ENCODE measurements at regions not wholly inside any gene's neighbourhood (a gene's known extent, or its start where the extent isn't known, plus 50 kb on each side); places are given as distances from the start of the nearest gene placed in this dataset.

- TF ChIP-seq DR1 (CRISPR knock-in tag; IDR thresholded peaks at IDR 0.05), result no peak
- no peak for TF ChIP-seq HNRNPUL1 (IDR thresholded peaks at IDR 0.05; ENCODE audit: low read depth, low read length)
- TF ChIP-seq HCFC1 (IDR thresholded peaks at IDR 0.05; ENCODE audit: low read depth, low read length), result no peak
- TF ChIP-seq XRCC5 (optimal IDR thresholded peaks at IDR 0.05; ENCODE audit: low read length), result no peak
- TF ChIP-seq TOE1 (CRISPR knock-in tag; IDR thresholded peaks at IDR 0.05), result no peak
- no peak for TF ChIP-seq TERF1 (CRISPR knock-in tag; IDR thresholded peaks at IDR 0.05)
Observed at GRCh38 chr13:59394496-59394895, 769.2 kb downstream of the DIAPH3 start (continued).

GRCh38 chr13:59398127-59398526, 765.6 kb downstream of the DIAPH3 start:
- no TSS peak for BruUV-seq (replicated peaks)
- Histone ChIP-seq H3K27me3 (ENCODE audit: control insufficient read depth in 1 of 2, insufficient read depth in 2 of 2, low read length in 2 of 2) (no peaks in the 10 kb centered on the region), H3K79me2 (ENCODE audit: insufficient read depth, low read length) (no peaks in the 10 kb centered on the region), H3K9me3 (ENCODE audit: low read length) (no peaks in the 10 kb centered on the region), H3K36me3 (replicated peaks in 1 of 2; ENCODE audit: control insufficient read depth in 1 of 2, insufficient read depth in 2 of 2, low read length in 2 of 2) (no peaks in the 10 kb centered on the region), H3K4me2 (ENCODE audit: low read depth, low read length) (no peak overlapping the region), H2AFZ (ENCODE audit: low read length) (no peak overlapping the region), H4K20me1 (ENCODE audit: insufficient read depth, low read length) (no peaks in the 10 kb centered on the region), H3K4me3 (replicated peaks in 1 of 3; ENCODE audit: insufficient read depth in 1 of 3, low read depth in 2 of 3, low read length in 3 of 3) (no peak overlapping the region), H3K4me1 (ENCODE audit: insufficient read depth, low read length) (no peaks in the 10 kb centered on the region), H3K27ac (ENCODE audit: extremely low read length, insufficient read depth, low read length) (no peak overlapping the region), H3K9ac (ENCODE audit: insufficient read depth, low read depth, low read length) (no peak overlapping the region)
- FAIRE-seq, result no peak
- 0% methylated on average over 1 of the region's 3 CpGs for WGBS (ENCODE audit: low lambda C conversion rate)
- no peak for TF ChIP-seq PTBP1 (IDR thresholded peaks at IDR 0.05; ENCODE audit: low read depth, low read length, poor library complexity, severe bottlenecking)
- no peak for ATAC-seq
- DNase-seq (ENCODE audit: low spot score), result no peak
- in situ Hi-C loops (cut with HindIII; ENCODE audit: extremely low pct_ligation_motif_present, low pct_unique_long_range_greater_than_20kb) (no loop called here), intact Hi-C loops (cut with micrococcal nuclease; ENCODE audit: unreplicated experiment) (loop anchor here (10.0 kb wide), 2 partner anchors 377 to 1037 kb away; no protein-coding TSS in a partner anchor)
- CTCF ChIA-PET (ENCODE audit: low intra/inter-chr PET ratio, low total read pairs), result no interaction called here
- POLR2A ChIA-PET, result no interaction called here

GRCh38 chr13:59398661-59399060, 765.1 kb downstream of the DIAPH3 start:
- Histone ChIP-seq H3K9me3 (ENCODE audit: low read length) (no peaks in the 10 kb centered on the region), H3K79me2 (ENCODE audit: insufficient read depth, low read length) (no peaks in the 10 kb centered on the region), H2AFZ (ENCODE audit: low read length) (no peak overlapping the region), H4K20me1 (ENCODE audit: insufficient read depth, low read length) (no peaks in the 10 kb centered on the region), H3K9ac (ENCODE audit: insufficient read depth, low read depth, low read length) (no peak overlapping the region), H3K4me2 (ENCODE audit: low read depth, low read length) (no peak overlapping the region), H3K27me3 (ENCODE audit: control insufficient read depth in 1 of 2, insufficient read depth in 2 of 2, low read length in 2 of 2) (no peaks in the 10 kb centered on the region), H3K4me3 (replicated peaks in 1 of 3; ENCODE audit: insufficient read depth in 1 of 3, low read depth in 2 of 3, low read length in 3 of 3) (no peak overlapping the region), H3K36me3 (replicated peaks in 1 of 2; ENCODE audit: control insufficient read depth in 1 of 2, insufficient read depth in 2 of 2, low read length in 2 of 2) (no peaks in the 10 kb centered on the region), H3K4me1 (ENCODE audit: insufficient read depth, low read length) (no peaks in the 10 kb centered on the region), H3K27ac (ENCODE audit: extremely low read length, insufficient read depth, low read length) (no peak overlapping the region)
- 0% methylated on average over 4 of the region's 4 CpGs for WGBS (ENCODE audit: low lambda C conversion rate)
- no peak for DNase-seq (ENCODE audit: low spot score)
- in situ Hi-C loops (cut with HindIII; ENCODE audit: extremely low pct_ligation_motif_present, low pct_unique_long_range_greater_than_20kb), result no loop called here
- ChIA-PET CTCF (ENCODE audit: low intra/inter-chr PET ratio, low total read pairs) (no interaction called here), POLR2A (no interaction called here)
- TF ChIP-seq EZH2 (conservative IDR thresholded peaks at IDR 0.05; ENCODE audit: low read depth, low read length) (no peak), ZNF563 (CRISPR knock-in tag; IDR thresholded peaks at IDR 0.05) (no peak), ELF4 (CRISPR knock-in tag; IDR thresholded peaks at IDR 0.05; ENCODE audit: borderline replicate concordance) (no peak), ATF3 (CRISPR knock-in tag; IDR thresholded peaks at IDR 0.05) (no peak), GABPA (IDR thresholded peaks at IDR 0.05; ENCODE audit: low read depth, low read length) (no peak), GABPA (CRISPR knock-in tag; IDR thresholded peaks at IDR 0.05; ENCODE audit: low read depth) (no peak), CREB1 (IDR thresholded peaks at IDR 0.05) (no peak), CREB1 (CRISPR knock-in tag; IDR thresholded peaks at IDR 0.05) (no peak), ISL2 (CRISPR knock-in tag; IDR thresholded peaks at IDR 0.05) (no peak), GPBP1L1 (CRISPR knock-in tag; IDR thresholded peaks at IDR 0.05) (no peak)
- ATAC-seq, result no peak
- FAIRE-seq, result no peak
- no TSS peak for BruUV-seq (replicated peaks)
- intact Hi-C loops (cut with micrococcal nuclease; ENCODE audit: unreplicated experiment), result loop anchor here (10.0 kb wide), 2 partner anchors 376 to 1036 kb away; no protein-coding TSS in a partner anchor

All from HepG2 (cell line).